Spleen (tissue), 11 donors: ENCODE measurements at regions not wholly inside any gene's neighbourhood (a gene's known extent, or its start where the extent isn't known, plus 50 kb on each side); places are given as distances from the start of the nearest gene placed in this dataset.

Experiments used
- DNase-seq: peaks from one replicate; pipeline ENCODE4 v3.0.0-alpha.2; 2020
- H3K27ac ChIP-seq, 8 donors: fragments of 200-600 bp; sonication (generic) in 7 of 8; 1 replicate in 4 of 8; 2 replicates in 4 of 8; pipeline versions ENCODE4 v1.5.0 to v1.8.0; 2016 to 2021; ENCODE audit warnings: inconsistent platforms in 4 of 8, mild to moderate bottlenecking in 4 of 8, moderate library complexity in 1 of 8
- H3K27me3 ChIP-seq, 7 donors: fragments of 200-600 bp; sonication (generic) in 6 of 7; replicated peaks in 1 of 7; 1 replicate in 4 of 7; 2 replicates in 3 of 7; pipeline versions ENCODE4 v1.5.0 to v1.8.0; 2016 to 2021; ENCODE audit warnings: inconsistent platforms in 3 of 7, mild to moderate bottlenecking in 1 of 7
- H3K36me3 ChIP-seq, 6 donors: fragments of 200-600 bp; sonication (generic) in 5 of 6; 1 replicate in 4 of 6; 2 replicates in 2 of 6; pipeline versions ENCODE4 v1.5.0 to v1.8.0; 2016 to 2021; ENCODE audit warnings: inconsistent platforms in 2 of 6
- H3K4me1 ChIP-seq, 6 donors: fragments of 200-600 bp; sonication (generic) in 5 of 6; 1 replicate in 3 of 6; 2 replicates in 3 of 6; pipeline versions ENCODE4 v1.5.0 to v1.8.0; 2016 to 2021; ENCODE audit warnings: inconsistent platforms in 3 of 6
- H3K4me3 ChIP-seq, 8 donors: fragments of 200-600 bp; sonication (generic) in 7 of 8; 1 replicate in 4 of 8; 2 replicates in 4 of 8; pipeline versions ENCODE4 v1.5.0 to v1.8.0; 2016 to 2021; ENCODE audit warnings: inconsistent platforms in 4 of 8, mild to moderate bottlenecking in 4 of 8, moderate library complexity in 2 of 8
- H3K9me3 ChIP-seq, 8 donors: fragments of 200-600 bp; sonication (generic) in 7 of 8; 1 replicate in 4 of 8; 2 replicates in 4 of 8; pipeline versions ENCODE4 v1.5.0 to v1.8.0; 2016 to 2021; ENCODE audit warnings: inconsistent platforms in 4 of 8
- POLR2A ChIP-seq, 3 donors: fragments of 450-650 bp; IDR thresholded peaks; one replicate each; pipeline ENCODE4 v1.5.1; 2017; ENCODE audit warnings: antibody characterized with exemption in 3 of 3, mild to moderate bottlenecking in 1 of 3
- POLR2AphosphoS5 ChIP-seq, 3 donors: sonication (generic); formaldehyde crosslinking; IDR thresholded peaks; one replicate each; pipeline ENCODE4 v1.5.1; 2017; ENCODE audit warnings: antibody characterized with exemption in 3 of 3
- WGBS, 5 donors: extraction: QIAGEN DNeasy Blood & Tissue Kit in 3 of 5; methylation state at CpG; one replicate each; pipeline versions ENCODE4 v1.1.5 to v1.1.7; 2013 to 2018; 5-methylcytosine and 5-hydroxymethylcytosine counted together
- intact Hi-C: fragments of 100-400 bp; cut with DNase I; formaldehyde crosslinking; loops from one replicate; pipeline ENCODE4 v1.15.0; 2023; ENCODE audit warnings: low total_unique reads
- TF ChIP-seq, protein P1 (sequence below), 11 experiments: fragments of 200-600 bp in 7 of 11; fragments of 450-650 bp in 4 of 11; sonication (generic) in 4 of 11; IDR thresholded peaks in 8 of 11; conservative IDR thresholded peaks in 3 of 11; 1 replicate in 7 of 11; 2 replicates in 4 of 11; pipeline versions ENCODE4 v1.4.0 to v1.8.0; 2016 to 2021; ENCODE audit warnings: antibody characterized with exemption in 11 of 11, inconsistent platforms in 4 of 11, mild to moderate bottlenecking in 1 of 11
- donor health status: healthy with polysubstance abuse.
- donor health status: DM: no; HTN: no; CAD: no; lungs with moderate emphysema.
- donor health status: DM: no; HTN: no; CAD: no.
- donor health status: Bipolar disorder and iron deficiency.
- donor health status: healthy.
- donor health status: DM: no; HTN: no; CAD: no.
- donor health status: DM: yes; HTN: yes; CAD: no.

DNA sequence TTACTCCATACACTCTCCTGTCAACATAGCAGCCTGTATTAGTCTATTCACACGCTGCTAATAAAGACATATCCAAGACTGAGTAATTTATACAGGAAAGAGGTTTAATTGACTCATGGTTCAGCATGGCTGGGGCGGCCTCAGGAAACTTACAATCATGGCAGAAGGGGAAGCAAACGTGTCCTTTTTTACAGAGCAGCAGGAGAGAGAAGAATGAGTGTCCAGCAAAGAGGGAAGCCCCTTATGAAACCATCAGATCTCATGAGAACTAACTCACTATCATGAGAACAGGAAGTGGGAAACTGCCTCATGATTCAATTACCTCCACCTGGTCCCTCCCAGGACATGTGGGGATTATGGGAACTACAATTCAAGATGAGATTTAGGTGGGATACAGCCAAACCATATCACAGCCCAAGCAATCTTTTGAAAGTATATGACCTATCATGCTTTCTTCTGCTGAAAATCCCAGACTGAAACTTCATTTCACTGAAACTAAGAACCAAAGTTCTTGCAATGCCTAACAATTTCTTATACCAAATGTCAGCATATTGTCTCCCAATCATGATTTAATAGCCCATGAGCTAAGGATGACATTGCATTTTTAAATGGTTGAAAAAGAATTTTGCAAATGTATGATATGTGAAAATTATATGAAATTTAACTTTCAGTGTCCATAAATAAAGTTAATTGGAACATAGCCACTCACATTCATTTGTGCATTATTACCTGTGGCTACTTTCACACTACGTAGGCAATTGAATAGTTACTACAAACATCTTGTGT, 686.8 kb upstream of the ZEB2 start:
- 72 to 84% (median 76%) methylated on average over 4 of the region's 4 CpGs for WGBS, 5 donors
- Histone ChIP-seq H3K27ac (no peak overlapping the region), H3K4me3 (no peak overlapping the region), H3K9me3 (peaks cover 0 to 13% (median 8%) of the 10 kb centered on the region in 8 donors), H3K4me1 (peaks cover 0 to 9% (median 0%) of the 10 kb centered on the region in 6 donors), H3K27me3 (no peaks in the 10 kb centered on the region), H3K36me3 (no peaks in the 10 kb centered on the region)
- TF ChIP-seq, protein P1, sequence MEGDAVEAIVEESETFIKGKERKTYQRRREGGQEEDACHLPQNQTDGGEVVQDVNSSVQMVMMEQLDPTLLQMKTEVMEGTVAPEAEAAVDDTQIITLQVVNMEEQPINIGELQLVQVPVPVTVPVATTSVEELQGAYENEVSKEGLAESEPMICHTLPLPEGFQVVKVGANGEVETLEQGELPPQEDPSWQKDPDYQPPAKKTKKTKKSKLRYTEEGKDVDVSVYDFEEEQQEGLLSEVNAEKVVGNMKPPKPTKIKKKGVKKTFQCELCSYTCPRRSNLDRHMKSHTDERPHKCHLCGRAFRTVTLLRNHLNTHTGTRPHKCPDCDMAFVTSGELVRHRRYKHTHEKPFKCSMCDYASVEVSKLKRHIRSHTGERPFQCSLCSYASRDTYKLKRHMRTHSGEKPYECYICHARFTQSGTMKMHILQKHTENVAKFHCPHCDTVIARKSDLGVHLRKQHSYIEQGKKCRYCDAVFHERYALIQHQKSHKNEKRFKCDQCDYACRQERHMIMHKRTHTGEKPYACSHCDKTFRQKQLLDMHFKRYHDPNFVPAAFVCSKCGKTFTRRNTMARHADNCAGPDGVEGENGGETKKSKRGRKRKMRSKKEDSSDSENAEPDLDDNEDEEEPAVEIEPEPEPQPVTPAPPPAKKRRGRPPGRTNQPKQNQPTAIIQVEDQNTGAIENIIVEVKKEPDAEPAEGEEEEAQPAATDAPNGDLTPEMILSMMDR (IDR thresholded peaks at IDR 0.05 in 8 of 11, conservative IDR thresholded peaks at IDR 0.05 in 3 of 11) = no peak
- TF ChIP-seq POLR2AphosphoS5 (IDR thresholded peaks at IDR 0.05) (no peak), POLR2A (IDR thresholded peaks at IDR 0.05) (no peak)
- intact Hi-C loops = no loop called here
- no peak for DNase-seq

DNA sequence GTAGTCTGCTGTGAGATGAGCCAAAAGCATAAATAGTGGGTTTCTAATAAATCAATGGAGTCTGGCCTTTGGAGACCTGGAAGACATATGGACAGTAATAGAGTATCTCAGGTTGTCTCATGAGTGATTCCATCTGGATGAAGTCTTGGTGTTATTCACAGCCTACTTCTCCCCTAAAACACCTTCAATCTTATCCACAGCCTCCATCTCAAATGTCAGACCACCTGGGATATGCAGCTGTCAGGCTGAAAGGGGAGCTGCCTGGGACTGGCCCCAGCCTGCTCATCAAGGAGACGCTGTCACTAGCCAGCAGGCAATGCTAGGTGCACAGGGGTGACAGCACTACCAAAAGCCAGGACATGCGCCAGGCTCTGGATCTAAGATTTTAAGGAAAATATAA, 684.0 kb upstream of the ZEB2 start:
- DNase-seq = no peak
- no peak overlapping the region for H3K4me3 ChIP-seq
- no peaks in the 10 kb centered on the region for H3K9me3 ChIP-seq
- 91 to 97% (median 96%) methylated on average over 2 of the region's 2 CpGs for WGBS, 5 donors
- H3K4me1 ChIP-seq = peaks cover 0 to 9% (median 0%) of the 10 kb centered on the region in 6 donors
- TF ChIP-seq POLR2AphosphoS5 (IDR thresholded peaks at IDR 0.05) = no peak
- TF ChIP-seq, protein P1 (IDR thresholded peaks at IDR 0.05 in 8 of 11, conservative IDR thresholded peaks at IDR 0.05 in 3 of 11) = no peak
- TF ChIP-seq POLR2A (IDR thresholded peaks at IDR 0.05) = no peak
- no peaks in the 10 kb centered on the region for H3K36me3 ChIP-seq
- H3K27me3 ChIP-seq = no peaks in the 10 kb centered on the region
- H3K27ac ChIP-seq = no peak overlapping the region
- intact Hi-C loops = no loop called here

DNA sequence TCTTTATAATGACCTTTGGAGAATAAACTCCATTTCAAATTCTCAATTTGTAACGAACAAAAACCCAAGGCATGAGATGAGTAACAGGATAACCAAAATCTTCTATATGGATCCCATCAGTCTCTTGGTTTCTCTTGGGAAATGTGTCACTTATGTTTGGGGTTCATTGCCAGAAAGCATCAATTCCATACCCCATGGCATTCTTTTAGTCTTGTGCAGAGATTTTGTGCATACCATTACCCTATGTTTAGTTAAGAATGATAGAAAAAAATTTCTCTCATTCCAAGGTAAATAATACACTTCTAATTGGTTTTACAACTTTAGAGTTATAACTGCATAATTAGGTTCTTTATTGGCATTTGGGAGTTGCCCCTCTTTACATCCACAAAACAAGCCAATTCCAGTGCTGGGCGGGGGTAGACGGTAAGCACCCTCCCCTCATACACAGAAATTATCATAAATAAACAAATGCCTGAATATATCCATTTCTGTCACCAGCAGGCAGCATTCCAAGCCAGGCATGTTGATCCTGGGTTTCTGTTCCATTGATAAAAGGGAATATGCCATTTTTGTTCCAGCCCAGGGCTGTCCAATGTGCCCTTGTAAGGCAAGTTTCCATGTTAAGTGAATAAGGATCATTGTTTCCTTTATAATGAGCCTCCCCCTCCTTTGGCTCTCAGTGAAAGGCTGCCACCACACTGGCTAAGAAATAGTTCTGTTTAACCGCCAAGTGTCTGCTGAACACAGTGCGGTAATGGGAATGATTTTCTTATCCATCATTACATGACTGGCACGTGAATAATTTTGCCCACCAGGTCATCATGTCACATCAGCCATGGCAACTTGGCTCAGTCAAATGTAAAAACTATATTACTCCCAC, 680.1 kb upstream of the ZEB2 start:
- H3K27ac ChIP-seq = no peak overlapping the region
- no peak for TF ChIP-seq POLR2A (IDR thresholded peaks at IDR 0.05)
- TF ChIP-seq POLR2AphosphoS5 (IDR thresholded peaks at IDR 0.05) = no peak
- TF ChIP-seq, protein P1 (IDR thresholded peaks at IDR 0.05 in 8 of 11, conservative IDR thresholded peaks at IDR 0.05 in 3 of 11) = no peak
- peaks cover 0 to 3% (median 0%) of the 10 kb centered on the region in 6 donors for H3K4me1 ChIP-seq
- intact Hi-C loops = no loop called here
- H3K4me3 ChIP-seq = no peak overlapping the region
- H3K9me3 ChIP-seq = no peaks in the 10 kb centered on the region
- 91 to 96% (median 94%) methylated on average over 6 of the region's 6 CpGs for WGBS, 5 donors
- no peak for DNase-seq
- no peaks in the 10 kb centered on the region for H3K27me3 ChIP-seq
- no peaks in the 10 kb centered on the region for H3K36me3 ChIP-seq

DNA sequence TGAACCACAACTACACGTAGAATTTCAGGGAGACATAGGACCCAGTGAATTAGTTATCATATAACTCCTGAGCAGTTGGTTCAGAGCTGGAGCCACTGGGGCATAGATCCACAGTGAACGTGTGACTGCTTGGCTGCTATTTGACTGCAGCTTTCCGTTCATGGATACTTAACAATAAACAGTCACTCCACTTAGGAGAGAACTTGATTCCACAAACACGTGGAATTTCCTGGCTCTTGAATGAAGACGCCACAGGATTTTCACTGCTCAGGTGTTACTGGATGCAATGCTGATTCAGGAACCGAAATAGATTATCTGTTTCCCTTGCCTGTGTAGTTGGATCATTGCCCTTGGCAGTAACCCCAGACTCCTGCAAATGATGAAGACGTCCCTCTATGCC, 679.1 kb upstream of the ZEB2 start:
- intact Hi-C loops = no loop called here
- H3K9me3 ChIP-seq = no peaks in the 10 kb centered on the region
- DNase-seq = no peak
- 70 to 79% (median 72%) methylated on average over 7 of the region's 7 CpGs for WGBS, 5 donors
- no peak overlapping the region for H3K4me3 ChIP-seq
- no peaks in the 10 kb centered on the region for H3K27me3 ChIP-seq
- H3K4me1 ChIP-seq = peaks cover 0 to 3% (median 0%) of the 10 kb centered on the region in 6 donors
- H3K36me3 ChIP-seq = no peaks in the 10 kb centered on the region
- no peak for TF ChIP-seq POLR2AphosphoS5 (IDR thresholded peaks at IDR 0.05)
- TF ChIP-seq, protein P1 (IDR thresholded peaks at IDR 0.05 in 8 of 11, conservative IDR thresholded peaks at IDR 0.05 in 3 of 11) = no peak
- no peak for TF ChIP-seq POLR2A (IDR thresholded peaks at IDR 0.05)
- no peak overlapping the region for H3K27ac ChIP-seq
